VCaP (cell line): ENCODE measurements at regions not wholly inside any gene's neighbourhood (a gene's known extent, or its start where the extent isn't known, plus 50 kb on each side); places are given as distances from the start of the nearest gene placed in this dataset.
"Not testable (repeated sequence)": the region's sequence is repeated elsewhere in the genome, so short reads cannot be mapped to it uniquely, and the experiment has no call there.

Source experiments
- H3K27ac ChIP-seq: fragments of 450-650 bp; 2 replicates; pipeline ENCODE4 v1.5.1; 2017
- TF ChIP-seq, protein P1 (sequence below): fragments of 450-650 bp; conservative IDR thresholded peaks from 2 replicates; pipeline ENCODE4 v1.5.1; 2017; ENCODE audit warnings: mild to moderate bottlenecking, moderate library complexity

GRCh38 chr10:43925793-43926192, 277.1 kb upstream of the ZNF32 start:
- TF ChIP-seq, protein P1, sequence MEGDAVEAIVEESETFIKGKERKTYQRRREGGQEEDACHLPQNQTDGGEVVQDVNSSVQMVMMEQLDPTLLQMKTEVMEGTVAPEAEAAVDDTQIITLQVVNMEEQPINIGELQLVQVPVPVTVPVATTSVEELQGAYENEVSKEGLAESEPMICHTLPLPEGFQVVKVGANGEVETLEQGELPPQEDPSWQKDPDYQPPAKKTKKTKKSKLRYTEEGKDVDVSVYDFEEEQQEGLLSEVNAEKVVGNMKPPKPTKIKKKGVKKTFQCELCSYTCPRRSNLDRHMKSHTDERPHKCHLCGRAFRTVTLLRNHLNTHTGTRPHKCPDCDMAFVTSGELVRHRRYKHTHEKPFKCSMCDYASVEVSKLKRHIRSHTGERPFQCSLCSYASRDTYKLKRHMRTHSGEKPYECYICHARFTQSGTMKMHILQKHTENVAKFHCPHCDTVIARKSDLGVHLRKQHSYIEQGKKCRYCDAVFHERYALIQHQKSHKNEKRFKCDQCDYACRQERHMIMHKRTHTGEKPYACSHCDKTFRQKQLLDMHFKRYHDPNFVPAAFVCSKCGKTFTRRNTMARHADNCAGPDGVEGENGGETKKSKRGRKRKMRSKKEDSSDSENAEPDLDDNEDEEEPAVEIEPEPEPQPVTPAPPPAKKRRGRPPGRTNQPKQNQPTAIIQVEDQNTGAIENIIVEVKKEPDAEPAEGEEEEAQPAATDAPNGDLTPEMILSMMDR: no peak
- H3K27ac ChIP-seq: no peak overlapping the region

GRCh38 chr10:43923328-43923727, 274.6 kb upstream of the ZNF32 start:
- H3K27ac ChIP-seq: no peak overlapping the region
- TF ChIP-seq, protein P1: no peak

DNA sequence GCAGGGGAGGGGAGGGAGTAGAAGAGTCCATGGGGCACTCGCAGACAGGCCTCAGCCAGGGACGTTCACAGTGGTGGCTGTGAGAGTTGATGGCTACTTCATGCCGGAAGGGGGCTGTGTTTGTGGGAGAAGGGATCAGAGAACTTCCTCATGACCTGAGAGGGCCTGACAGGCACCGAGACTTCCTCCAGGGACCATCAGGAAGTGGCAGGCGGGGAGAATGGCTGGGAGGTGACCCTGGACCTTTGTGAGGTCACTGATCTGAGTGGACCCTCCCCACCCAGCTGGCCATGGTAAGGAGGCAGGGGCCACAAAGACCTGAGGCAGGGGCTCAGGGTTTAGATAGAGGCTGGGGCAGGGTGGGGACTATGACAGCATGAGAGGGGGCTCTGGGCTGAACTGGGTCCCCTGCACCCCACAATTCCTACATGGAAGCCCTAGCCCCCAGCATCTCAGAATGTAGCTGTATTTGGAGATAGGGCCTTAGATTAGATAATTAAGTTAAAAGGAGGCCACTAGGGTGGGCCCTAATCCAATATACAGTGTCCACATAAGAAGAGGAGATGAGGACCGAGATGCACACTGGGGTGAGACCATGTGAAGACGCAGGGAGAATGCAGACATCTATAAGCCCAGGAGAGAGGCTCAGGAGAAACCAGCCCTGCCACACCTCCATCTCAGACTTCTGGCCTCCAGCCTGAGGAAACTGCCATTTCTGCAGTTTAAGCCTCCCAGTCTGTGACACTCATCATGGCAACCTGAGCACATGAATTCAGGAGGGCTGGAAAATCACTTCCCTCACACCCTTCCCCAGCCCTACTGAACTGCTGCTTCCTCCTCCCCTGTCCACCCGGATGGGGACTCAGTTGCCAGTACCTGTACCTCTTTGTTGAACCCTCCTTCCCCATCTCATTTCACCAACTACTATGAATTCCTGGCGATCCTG, 273.9 kb upstream of the ZNF32 start:
- TF ChIP-seq, protein P1: no peak
- no peak overlapping the region for H3K27ac ChIP-seq

- TF ChIP-seq, protein P1: no peak
Measured at GRCh38 chr10:43921881-43922280, 273.2 kb upstream of the ZNF32 start.

GRCh38 chr10:43921478-43921877, 272.8 kb upstream of the ZNF32 start:
- no peak overlapping the region for H3K27ac ChIP-seq
- TF ChIP-seq, protein P1: no peak

More at GRCh38 chr10:43921881-43922280, 273.2 kb upstream of the ZNF32 start:
- no peak overlapping the region for H3K27ac ChIP-seq

DNA sequence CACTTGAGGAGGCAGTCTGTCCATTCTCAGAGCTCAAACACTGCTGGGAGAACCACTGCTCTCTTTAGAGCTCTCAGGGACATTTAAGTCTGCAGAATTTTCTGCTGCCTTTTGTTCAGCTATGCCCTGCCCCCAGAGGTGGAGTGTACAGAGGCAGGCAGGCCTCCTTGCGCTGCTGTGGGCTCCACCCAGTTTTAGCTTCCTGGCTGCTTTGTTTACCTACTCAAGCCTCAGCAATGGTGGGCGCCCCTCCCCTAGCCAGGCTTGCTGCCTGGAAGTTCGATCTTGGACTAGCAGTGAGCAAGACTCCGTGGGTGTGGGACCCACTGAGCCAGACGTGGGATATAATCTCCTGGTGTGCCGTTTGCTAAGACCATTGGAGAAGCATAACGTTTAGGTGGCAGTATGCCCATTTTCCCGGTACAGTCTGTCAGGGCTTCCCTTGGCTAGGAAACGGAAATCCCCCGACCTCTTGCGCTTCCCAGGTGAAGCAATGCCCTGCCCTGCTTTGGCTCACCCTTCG, 271.6 kb upstream of the ZNF32 start:
- not testable (repeated sequence) for H3K27ac ChIP-seq

GRCh38 chr10:43913676-43914235, 265.1 kb upstream of the ZNF32 start:
- TF ChIP-seq, protein P1: no peak
- no peak overlapping the region for H3K27ac ChIP-seq
